Limb (tissue), 2 donors: ENCODE measurements at regions not wholly inside any gene's neighbourhood (a gene's known extent, or its start where the extent isn't known, plus 50 kb on each side); places are given as distances from the start of the nearest gene placed in this dataset.

Source experiments
- DNase-seq, 2 donors: peaks; one replicate each; pipeline ENCODE4 v3.0.0-alpha.2; 2016; ENCODE audit errors: extremely low spot score in 2 of 2

DNA sequence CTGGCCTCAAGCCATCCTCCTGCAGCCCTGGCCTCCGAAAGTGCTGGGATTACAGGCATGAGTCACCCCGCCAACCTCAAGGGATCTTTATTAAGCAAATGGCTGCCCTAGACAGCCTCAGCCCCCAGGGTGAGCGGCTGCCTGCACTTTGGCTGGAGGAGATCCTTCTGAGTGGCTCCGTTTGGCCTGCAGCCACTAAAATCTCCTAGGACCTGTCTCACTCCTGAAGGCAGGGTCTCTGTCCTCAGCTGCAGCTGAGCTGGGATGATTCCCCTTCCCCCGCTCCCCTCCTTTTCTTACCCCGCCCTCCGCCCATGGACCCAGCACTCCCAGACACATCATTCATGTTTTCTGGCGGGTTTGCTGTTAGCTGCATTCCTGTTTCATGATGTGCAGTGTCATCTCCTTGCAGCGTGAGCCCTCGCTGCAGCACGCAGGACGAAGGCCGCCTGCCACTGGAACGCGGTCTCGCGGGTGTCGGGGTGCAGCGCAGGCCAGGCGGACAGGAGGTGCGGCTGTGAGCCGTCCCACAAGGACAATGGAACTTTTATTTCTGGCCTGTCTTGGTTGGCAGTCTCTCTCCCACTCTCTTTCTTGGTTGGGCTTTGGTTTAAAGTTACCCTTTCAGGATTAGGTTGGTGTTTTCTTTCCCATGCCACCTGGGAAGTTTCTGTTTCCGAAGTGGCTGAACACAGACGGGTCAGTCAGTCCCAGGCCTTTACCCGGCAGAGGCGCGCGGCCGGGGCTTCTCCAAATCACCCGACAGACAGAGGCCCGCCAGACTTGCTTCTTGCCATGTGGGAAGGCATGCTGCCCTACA, 137.1 kb downstream of the FOXD1 start:
- peak; percentile 26 to 66 for DNase-seq

DNA sequence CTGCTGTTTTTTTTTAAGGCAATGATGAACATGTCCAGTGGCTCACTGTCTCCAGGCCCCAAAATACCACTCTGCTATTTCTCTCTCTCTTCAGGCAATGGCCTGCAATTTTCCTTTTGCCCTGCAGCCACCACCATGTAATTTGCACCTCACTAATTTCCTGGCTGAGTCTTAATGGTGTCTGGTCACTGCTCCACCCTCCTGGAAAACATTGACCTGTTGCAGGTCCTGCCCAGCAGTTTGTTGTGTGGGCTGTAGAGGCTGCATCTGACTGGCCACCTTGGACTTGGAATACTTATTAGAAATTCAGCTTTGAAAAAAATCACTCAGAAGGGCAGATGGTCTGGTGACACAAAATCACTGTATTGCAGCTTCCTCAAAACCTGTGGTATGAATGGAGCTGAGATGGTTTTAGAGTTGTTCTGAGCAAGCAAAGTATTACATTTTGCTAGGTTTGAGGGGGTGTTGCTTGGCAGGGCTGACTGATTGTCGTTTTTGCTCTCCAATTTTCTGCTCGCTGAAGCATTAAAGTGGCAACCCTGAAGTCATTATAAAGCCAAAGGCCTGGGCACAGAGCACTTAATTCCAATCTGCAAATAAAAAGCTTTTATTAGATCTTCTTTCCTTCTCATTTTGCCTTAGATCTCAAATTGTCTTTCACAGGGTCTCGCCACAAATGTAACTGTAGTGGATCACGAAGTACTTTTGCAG, 134.8 kb downstream of the TMEM174 start:
- DNase-seq = no peak

DNA sequence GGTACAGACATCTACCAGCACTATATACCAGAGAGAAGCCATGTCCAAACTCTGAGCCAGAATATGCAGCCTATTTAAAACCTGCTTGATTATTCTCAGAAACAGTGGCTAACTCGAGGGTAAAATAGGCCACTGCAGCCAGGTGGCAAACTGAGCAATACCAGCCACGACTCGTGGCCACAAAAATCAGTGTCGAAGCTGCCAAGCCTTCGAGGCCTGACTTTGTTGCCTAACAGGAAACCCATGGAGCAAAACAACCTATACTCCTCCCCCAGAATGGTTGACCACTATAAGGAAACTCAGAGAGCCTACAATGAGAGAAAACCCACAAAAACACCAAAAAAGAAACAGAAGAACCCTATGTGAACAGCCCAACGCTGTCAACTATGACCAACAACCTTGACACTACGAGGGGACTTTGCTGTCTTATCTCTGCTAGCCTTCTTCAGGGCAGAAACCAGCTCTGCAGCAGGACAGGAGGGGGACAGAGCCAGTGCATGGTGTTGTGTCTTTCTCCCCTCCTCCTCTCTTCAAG, 133.8 kb downstream of the TMEM174 start:
- DNase-seq = no peak

DNA sequence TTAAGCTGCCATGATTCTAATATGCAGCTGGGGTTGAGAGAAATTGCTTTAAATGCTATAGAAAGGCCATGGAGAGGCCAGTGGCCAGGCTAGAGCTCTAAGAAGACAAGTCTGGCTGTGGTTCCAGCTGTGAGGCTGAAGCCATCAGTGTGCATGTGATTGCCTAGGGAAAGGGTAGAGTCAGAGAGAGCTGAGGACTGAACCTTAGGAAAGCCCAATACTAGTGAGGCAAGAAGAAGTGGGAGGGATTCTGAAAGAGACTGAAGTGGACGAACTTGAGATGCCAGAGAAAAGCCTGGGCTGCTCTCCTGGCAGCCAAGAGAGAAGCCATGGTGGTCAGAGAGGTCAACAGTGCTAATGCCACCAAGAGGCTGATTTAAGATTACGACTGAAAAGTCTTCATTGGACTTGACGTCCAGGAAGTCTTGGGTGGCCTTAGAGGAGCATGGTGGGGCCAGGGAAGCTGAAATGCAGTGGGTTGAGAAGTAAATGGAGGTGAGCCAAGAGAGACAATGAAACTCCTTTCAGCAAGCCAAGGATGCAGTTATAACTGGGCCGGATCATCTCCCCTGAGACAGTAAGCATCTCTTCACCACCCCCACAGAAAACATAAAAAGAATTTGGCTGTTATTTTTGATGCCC, 133.2 kb downstream of the TMEM174 start:
- no peak for DNase-seq

DNA sequence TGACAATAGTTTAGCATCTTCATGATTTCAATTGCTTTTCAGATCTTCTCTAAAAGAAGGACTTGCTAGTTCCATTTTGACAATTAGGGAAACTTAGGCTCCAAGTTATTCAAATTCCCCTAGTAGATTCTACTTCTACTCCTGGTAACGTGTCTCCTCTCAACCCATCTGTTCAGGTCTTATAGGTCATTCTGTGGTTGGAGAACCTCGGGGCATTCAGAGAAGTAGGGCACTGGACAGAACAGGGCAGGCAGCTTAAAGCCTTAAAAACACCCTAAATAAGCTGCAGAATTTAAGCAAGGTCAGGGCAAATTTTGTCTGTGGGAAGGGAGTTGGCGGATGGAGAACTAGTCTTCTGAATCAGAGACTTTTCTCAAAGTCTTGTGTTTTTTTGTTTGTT, 132.4 kb downstream of the TMEM174 start:
- no peak for DNase-seq

DNA sequence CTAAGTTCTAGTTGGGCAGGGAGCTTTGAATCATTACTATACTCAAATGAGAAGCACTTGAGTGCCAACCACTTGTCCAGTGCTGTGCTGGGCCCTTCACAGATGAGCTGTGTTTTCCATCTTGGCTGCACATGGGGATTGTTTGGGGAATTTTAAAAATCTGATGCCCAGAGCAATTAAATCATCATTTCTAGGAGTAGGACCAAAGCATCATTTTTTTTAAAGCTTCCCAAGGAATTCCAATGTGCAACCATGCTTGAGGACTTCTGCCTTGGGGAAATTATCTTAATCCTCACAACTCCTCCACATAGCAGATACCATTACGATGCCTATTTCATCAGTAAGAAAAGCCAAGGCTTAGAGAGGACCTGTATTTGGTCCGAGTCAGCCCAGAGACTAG, 131.4 kb downstream of the TMEM174 start:
- DNase-seq = no peak

DNA sequence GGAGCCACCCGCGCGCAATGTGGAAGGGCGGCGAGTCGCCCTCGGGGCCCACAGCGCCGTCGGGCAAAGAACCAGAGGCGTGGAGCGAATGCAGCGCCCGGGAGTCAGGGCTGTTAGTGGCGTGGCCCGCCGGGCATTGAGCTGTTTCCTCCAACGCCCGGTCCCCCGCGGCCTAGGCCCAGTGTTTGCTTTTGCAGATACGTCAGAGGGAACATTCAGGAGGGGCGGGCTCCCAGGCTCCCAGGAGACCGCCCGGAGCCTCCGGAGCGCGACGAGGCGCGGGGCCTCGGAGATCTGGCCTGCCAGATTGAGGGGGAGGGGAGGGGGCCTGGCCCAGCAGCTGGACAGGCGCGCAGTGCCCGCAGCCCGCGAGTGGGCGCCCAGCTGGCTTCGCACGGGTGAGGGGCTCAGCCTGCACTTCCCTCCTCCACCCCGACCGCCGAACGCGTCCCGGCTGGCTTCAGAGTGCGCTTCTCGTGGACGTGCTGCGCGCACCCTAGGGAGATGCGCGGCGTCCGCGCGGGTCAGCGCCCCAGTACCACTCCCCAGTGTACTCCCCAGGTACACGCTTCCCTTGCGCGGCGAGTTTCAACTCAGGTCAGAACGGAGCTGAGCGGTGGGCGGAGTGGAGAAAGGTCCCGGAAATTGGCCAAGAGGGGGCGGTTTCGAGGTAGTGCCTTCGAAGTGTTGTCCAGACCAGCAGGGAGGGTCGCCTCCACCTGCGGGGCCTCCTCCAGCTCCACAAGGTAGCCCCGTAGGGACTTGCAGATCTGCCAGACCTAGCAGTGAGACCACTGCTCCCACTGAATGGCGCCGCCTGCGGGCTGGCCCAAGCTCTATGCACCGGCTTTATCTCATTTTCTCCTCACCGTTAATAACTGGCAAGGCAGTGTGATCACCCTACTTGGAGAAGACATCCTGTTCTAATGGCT, 130.4 kb downstream of the TMEM174 start:
- DNase-seq = peak in 1 of 2 donors; percentile 48

DNA sequence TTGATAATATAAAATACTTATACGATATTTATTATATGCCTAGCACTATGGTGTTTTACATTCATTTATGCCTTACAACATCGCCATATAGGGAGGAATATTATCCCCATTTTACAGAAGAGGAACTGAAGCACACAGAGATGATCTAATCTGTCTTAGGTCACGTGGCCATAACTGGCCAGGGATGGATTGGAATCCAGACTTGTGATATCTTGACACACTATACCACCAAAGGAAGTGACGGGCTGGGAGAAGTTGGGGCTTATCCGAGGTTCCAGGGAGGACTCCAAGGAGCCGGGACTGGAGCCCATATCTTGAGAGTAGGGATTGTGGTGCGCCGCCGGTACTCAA, 129.8 kb downstream of the TMEM174 start:
- no peak for DNase-seq

DNA sequence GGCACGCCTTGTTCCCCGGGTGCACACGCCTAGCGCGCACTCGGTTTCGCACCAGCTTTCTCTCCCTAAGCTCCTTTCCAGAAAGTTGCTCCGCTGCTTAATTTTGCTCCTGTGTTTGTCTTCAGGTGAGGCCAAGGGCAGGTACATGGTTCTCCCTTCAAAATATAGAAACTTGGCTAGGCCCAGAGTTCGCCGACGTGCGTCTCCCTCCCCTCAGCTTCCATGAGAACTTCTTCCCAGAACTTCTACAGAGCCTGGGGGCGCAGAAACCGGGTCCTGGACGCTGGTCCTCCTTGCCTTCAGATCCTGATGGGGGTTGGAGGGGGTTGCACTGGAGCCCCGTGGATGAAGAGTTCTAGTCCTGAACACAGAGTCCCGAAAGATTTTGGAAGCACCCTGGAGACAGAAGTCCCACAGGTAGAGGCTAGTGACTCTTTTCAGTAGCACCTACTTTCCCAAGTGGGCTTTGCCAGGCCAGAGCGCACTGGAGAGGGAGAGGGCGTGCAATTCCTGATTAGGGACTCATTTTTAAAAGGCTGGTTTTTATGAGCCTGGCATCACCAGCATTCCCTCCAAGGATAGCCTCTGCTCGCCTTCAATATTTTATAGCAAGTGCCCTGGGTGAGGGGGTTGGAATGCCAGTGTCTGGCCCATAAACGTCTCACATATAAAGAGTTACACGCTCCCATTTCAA, 128.4 kb downstream of the TMEM174 start:
- no peak for DNase-seq

DNA sequence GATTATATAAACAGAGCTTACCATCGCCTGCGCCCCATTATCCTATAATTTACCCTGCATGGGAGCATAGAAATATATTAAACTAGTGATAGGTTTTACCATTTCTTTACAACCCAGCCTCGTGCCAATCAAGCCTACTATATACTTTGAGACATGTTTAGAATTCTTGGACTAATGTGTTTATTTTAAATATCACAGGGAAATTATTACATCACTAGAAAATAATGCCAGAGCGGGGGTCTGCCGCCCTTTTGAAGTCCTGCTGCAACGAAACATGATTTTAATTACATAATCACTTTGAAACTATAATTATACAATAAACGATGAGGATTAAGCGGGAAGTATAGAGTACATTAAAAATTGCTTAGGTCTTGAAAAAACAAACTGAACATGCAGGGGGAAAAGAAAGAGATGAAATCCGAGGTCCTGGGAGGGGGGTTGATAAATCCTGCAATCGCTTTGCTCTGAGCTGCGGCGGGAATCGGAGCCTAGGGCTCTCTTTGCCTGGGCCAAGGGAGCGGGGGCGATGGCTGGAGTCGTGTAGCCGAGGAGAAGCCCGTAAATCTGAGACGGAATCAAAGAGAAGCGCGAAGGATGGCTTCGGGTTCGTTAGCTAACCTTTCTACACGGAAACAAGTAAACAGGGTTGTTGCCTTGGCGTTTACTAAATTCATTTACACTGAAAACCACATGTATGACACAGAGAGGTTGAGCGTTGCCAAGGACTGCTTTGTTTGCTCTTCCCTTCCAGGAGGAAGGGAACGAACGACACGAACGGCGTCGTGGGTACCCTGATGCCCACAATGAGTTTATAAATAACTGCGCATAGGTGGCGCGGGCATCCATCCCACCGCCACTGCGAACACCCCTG, 127.6 kb downstream of the TMEM174 start:
- DNase-seq = peak in 1 of 2 donors; percentile 54

DNA sequence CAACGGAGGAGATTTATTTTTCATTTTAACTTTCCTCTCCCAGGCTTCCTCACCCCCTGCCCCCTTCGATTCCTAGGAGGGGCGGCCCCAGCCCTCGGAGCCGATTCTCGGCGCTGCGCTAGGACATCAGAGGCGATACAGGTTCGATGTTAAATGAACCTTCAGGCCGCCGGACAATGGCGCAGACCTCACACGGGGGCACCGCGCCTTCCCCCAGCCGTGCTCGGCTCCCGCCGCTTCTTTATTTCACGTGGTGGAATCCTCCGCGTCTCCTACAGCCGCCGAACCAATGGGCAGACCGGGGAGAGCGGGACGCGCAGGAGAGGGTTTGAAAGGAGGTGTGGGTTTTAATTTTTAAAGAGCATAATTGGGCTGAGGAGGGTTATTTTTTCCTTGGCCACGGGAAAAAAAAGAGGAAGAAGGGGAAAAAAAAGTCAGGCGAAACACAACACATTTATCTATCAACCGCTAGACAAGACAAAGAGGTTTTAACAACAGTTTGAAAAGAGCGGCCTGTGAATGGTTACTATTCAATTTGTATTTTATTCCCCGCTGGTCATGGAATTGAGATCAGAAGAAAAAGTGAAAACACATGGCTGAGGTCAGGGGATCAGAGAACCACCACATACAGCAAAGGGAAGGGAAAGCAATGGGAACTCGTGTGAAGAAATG, 126.8 kb downstream of the TMEM174 start:
- DNase-seq = peak in 1 of 2 donors; percentile 56

DNA sequence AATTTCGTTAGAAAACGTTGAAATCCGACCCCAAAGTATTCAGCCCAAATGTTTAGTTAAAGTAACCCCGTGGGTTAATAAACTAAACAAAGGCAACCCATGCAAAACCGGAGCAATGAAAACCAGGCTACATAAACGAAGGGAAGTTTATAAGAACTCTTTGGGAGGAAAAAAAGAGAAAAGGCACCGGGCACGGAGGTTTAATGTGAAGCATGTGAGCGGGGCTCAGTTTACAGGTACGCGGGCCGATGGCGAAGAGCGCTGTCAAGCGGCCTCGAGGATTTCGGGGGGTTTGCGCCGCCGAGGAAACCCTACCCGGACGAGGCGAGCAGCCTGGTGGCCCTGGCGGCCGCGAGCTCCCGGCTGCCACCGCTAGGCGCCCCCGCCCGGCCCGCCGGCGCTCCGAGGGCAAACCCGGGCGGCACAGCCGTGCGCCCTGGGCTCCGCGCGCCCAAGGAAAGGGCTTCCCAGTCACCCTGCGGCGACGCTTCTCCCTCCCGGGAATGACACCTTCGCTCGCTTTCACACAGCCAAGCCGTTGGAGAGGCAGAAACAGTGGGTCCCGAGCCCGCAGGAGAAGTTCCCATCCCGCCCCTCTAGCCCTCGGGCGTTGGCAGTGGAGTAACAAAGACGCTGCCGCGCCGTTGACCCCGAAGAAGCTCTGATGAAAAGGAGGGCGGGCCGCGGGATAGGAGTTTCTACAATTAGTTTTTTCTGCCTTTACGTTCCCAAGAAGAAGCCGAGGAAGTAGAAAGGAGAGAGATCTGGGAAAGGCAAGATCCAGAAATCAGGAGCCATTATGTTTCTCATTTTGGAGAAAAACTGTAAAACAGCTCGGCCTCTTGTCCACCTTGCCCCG, 126.0 kb downstream of the TMEM174 start:
- DNase-seq = peak in 1 of 2 donors; percentile 62

DNA sequence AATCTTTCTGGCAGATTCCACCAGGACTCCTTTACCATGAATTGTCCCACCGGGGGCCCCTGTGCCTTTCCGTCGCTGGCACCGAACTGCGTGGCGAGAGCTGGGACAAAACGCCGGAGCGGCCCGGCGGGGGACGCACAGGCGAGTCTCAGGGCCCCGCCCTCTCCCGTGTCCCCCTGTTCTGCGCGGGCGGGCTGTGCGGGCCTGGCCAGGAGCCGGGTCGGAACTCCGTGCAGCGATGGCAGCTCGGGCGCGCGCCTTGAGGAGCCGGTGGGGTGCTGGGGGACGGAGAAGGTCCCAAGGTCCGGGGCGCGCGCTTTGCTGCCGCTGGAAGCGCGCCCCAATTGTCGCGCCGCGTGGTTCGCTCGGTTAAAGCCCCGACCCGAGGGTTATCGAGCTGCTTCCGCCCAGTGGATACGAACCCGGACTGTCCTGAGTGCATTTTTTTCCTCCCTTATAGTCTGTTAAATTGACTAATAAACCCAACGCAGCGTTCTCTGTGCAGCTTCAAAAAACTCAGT, 125.3 kb downstream of the TMEM174 start:
- DNase-seq = no peak

DNA sequence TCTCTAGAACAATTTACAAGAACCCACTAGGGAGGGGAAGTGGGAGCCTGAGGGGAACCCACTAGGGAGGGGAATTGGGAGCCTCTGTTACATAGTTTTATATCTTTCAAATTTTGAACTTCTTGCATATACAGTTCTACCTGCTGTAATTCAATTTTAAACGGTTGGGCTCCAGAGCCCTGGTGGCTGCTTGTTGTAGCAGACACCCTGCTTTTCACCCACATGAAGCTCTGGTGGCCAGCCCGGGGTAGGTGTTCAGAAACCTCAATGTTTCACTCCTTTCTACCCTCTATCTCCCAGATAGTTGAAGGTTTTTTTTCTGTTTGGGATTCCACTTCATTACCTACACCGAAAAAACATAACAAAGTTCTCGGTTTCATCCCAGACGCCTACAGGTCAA, 124.4 kb downstream of the TMEM174 start:
- no peak for DNase-seq

DNA sequence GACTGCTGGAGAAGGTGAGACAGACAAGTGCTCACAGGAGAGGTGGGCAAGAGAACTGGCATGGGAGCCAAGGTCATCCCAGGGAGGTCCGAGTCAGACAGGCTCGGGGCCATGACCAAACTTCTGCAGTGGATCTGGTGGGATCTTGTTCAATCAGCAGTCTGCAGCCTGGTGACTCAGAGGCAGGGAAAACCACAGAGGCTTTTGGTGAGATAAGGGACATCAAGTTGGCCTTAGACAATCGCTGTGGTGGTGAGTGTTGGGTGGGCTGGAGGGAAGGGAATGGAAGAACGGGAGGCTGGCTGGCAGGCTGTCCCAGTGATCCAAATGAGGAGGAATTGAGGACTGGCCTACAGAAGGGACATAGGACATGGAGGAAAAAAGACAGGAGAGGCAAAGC, 123.8 kb downstream of the TMEM174 start:
- no peak for DNase-seq

DNA sequence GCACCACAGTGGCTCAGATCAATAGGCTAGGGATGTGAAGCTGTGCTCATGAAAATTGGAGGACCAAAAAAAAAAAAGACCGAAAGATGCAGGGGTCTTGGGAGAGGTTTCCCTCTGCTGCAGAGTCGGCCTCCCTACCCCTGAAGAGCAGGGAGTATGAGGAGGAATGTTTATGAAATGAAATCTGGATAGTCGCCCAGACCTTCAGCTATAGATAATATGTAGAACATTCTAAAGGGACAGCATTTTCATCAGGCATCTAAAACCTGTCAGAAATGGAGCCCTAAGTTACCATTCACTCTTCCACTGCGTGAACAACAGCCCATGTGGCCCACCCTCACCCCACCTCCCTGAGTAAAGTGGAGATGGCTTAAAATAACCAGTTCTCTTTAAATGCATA, 122.9 kb downstream of the TMEM174 start:
- DNase-seq = no peak

DNA sequence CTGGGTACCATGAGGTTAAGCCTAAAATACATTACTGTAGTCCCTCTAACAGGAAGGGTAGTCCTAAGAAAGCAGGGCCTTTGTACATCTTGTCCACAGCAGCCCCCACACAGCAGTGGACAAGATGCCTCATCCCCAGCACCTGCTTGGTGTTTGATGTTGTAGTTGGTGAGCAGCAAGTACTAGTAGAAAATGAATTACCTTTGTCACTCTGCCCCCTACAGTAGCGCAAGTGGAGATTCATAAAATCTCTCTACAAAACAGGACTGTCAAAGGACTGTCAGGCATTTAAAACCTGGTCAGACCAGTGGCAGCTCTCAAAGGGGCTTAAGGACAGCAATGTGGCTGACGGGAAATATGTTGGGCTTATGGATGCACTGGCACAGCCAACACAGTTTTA, 122.5 kb downstream of the TMEM174 start:
- no peak for DNase-seq
